Caco-2 (cell line): ENCODE measurements at regions not wholly inside any gene's neighbourhood (a gene's known extent, or its start where the extent isn't known, plus 50 kb on each side); places are given as distances from the start of the nearest gene placed in this dataset.

Experiments used
- BruUV-seq: library from RNA; stranded (reverse); fragments of 400-500 nt; replicated peaks from 2 replicates; lab custom pipeline; 2021; lab: Mats Ljungman, UMichigan
- CTCF ChIA-PET: fragments of 300-600 bp; sonication (Branson Sonifier 250); formaldehyde crosslinking; loops from one replicate; lab custom pipeline; 2022; ENCODE audit warnings: antibody characterized with exemption; lab: Charles Lee
- POLR2A ChIA-PET: fragments of 300-600 bp; sonication (Branson Sonifier 250); formaldehyde crosslinking; loops from one replicate; lab custom pipeline; 2022; ENCODE audit warnings: antibody characterized with exemption; lab: Charles Lee
- DNase-seq, 2 experiments: peaks; one replicate each; pipeline versions ENCODE4 v3.0.0 to v3.0.0-alpha.2; 2020 to 2022
- H3K27me3 ChIP-seq: replicated peaks from 2 replicates; pipeline ENCODE4 v1.6.0; 2011; ENCODE audit warnings: low read length; ENCODE audit not compliant: control insufficient read depth, insufficient read depth
- H3K36me3 ChIP-seq: 2 replicates; pipeline ENCODE4 v1.5.1; 2011; ENCODE audit warnings: low read length; ENCODE audit not compliant: control insufficient read depth, insufficient read depth
- H3K4me1 ChIP-seq: fragments of 250-450 bp; sonication (Bioruptor Pico); 2 replicates; pipeline ENCODE4 v1.5.1; 2020; ENCODE audit warnings: mild to moderate bottlenecking
- H3K4me3 ChIP-seq: 2 replicates; pipeline ENCODE4 v1.5.1; 2011; ENCODE audit warnings: low read depth, mild to moderate bottlenecking, control low read depth, low read length
- H3K9me3 ChIP-seq: fragments of 250-450 bp; sonication (Bioruptor Pico); 2 replicates; pipeline ENCODE4 v1.5.1; 2020; ENCODE audit warnings: mild to moderate bottlenecking, moderate library complexity
- H3K27ac Mint-ChIP-seq: one replicate; pipeline ENCODE4 v1.8.0; 2022; ENCODE audit warnings: mixed read lengths; ENCODE audit not compliant: unreplicated experiment
- H3K27me3 Mint-ChIP-seq: one replicate; pipeline ENCODE4 v1.8.0; 2022; ENCODE audit warnings: mixed read lengths; ENCODE audit not compliant: insufficient read depth, unreplicated experiment
- H3K36me3 Mint-ChIP-seq: one replicate; pipeline ENCODE4 v1.8.0; 2022; ENCODE audit warnings: mild to moderate bottlenecking, mixed read lengths; ENCODE audit not compliant: insufficient read depth, unreplicated experiment
- H3K4me1 Mint-ChIP-seq: one replicate; pipeline ENCODE4 v1.8.0; 2022; ENCODE audit warnings: low read depth, mixed read lengths; ENCODE audit not compliant: unreplicated experiment
- H3K4me3 Mint-ChIP-seq: one replicate; pipeline ENCODE4 v1.8.0; 2022; ENCODE audit warnings: mild to moderate bottlenecking, moderate library complexity, mixed read lengths; ENCODE audit not compliant: unreplicated experiment
- H3K9me3 Mint-ChIP-seq: one replicate; pipeline ENCODE4 v1.8.0; 2022; ENCODE audit warnings: mixed read lengths; ENCODE audit not compliant: unreplicated experiment
- CTCF ChIP-seq, 2 experiments: fragments of 200-600 bp in 1 of 2; IDR thresholded peaks; 1 replicate in 1 of 2; 2 replicates in 1 of 2; pipeline versions ENCODE4 v1.5.1 to v1.8.0; 2011 to 2022; ENCODE audit warnings: antibody characterized with exemption in 1 of 2, control low read depth in 1 of 2, inconsistent platforms in 1 of 2, low read depth in 1 of 2, low read length in 1 of 2, mild to moderate bottlenecking in 1 of 2, moderate library complexity in 1 of 2; ENCODE audit not compliant: insufficient read depth in 1 of 2, severe bottlenecking in 1 of 2, unreplicated experiment in 1 of 2
- intact Hi-C: fragments of 100-400 bp; cut with micrococcal nuclease; formaldehyde crosslinking; loops from one replicate; pipeline ENCODE4 v1.10.0; 2022; ENCODE audit not compliant: unreplicated experiment

DNA sequence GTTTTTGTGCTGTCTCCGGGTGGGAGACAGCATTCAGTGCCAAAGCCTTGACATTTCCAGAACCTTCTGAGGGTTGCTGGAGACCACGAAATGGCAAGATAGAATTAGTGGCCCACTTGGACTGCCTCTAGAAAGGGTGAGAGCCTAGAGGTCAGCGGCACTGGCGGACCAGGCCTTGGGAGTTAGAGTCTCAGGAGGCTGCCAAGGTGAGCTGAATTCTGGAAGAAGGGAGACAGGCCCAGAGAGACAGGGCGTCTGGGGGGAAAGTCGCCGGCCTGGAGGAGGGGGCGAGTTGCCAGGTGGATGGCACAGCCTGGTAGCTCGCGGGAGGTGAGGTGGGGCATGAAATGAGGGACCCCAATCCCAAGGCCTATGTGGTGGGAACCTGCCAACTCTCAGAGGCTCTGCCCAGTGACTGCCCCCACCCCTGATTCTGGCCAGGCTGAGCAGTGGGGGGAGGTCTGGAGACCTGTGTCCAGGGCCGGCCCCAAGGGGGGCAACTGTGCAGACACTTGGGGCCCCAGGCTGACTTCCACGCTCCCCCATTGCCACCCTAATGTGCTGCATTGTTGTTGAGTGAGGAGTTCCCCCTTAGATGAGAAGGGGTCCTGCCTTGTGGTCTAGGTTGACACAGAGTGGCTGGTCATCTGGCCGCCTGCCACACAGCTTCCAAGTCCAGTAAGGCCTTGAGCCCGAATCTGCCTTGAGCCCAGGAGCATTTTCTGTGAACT is 211.1 kb upstream of the CIBAR2 start:
- CTCF ChIA-PET: interaction anchor here (0.6 kb wide), 1 partner anchor 291 kb away, joined by 3 read pairs; no protein-coding TSS in a partner anchor
- BruUV-seq: no TSS peak
- POLR2A ChIA-PET: no interaction called here
- Mint-ChIP-seq H3K4me3 (no peak overlapping the region), H3K27ac (no peak overlapping the region), H3K4me1 (no peaks in the 10 kb centered on the region), H3K36me3 (no peaks in the 10 kb centered on the region), H3K27me3 (no peaks in the 10 kb centered on the region), H3K9me3 (no peaks in the 10 kb centered on the region)
- H3K27me3 ChIP-seq: no peaks in the 10 kb centered on the region
- TF ChIP-seq CTCF (IDR thresholded peaks at IDR 0.05; ENCODE audit: insufficient read depth in 1 of 2, low read depth in 1 of 2, low read length in 1 of 2, severe bottlenecking in 1 of 2, unreplicated experiment in 1 of 2): no peak
- H3K4me3 ChIP-seq: no peak overlapping the region
- no peaks in the 10 kb centered on the region for H3K9me3 ChIP-seq
- no peaks in the 10 kb centered on the region; the same call in 1 of the 2 replicates for H3K4me1 ChIP-seq
- H3K36me3 ChIP-seq: no peaks in the 10 kb centered on the region
- DNase-seq: no peak
- intact Hi-C loops: no loop called here

DNA sequence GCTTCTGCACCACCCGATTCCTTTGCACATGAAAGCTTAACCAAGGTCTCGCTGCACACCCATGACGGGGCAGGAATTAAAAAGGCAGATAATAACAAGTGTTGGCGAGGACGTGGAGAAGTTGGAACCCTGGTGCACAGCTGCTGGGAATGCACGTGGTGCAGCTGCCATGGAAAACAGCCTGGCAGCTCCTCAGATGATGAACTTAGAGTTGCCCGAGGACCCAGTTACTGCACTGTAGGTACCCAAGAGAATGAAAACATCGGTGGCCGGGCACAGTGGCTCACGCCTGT is 211.6 kb upstream of the CIBAR2 start:
- Histone ChIP-seq H3K9me3 (no peaks in the 10 kb centered on the region), H3K4me1 (peaks cover 1% of the 10 kb centered on the region), H3K36me3 (no peaks in the 10 kb centered on the region), H3K4me3 (no peak overlapping the region), H3K27me3 (no peaks in the 10 kb centered on the region)
- Mint-ChIP-seq H3K36me3 (no peaks in the 10 kb centered on the region), H3K9me3 (no peaks in the 10 kb centered on the region), H3K27ac (no peak overlapping the region), H3K27me3 (no peaks in the 10 kb centered on the region), H3K4me1 (no peaks in the 10 kb centered on the region), H3K4me3 (no peak overlapping the region)
- ChIA-PET POLR2A (no interaction called here), CTCF (interaction anchor here (0.6 to 0.7 kb wide), 2 partner anchors 40 to 290 kb away, joined by 3 to 5 read pairs; no protein-coding TSS in a partner anchor)
- no peak for DNase-seq
- BruUV-seq: no TSS peak
- intact Hi-C loops: no loop called here
- TF ChIP-seq CTCF (IDR thresholded peaks at IDR 0.05; ENCODE audit: insufficient read depth in 1 of 2, low read depth in 1 of 2, low read length in 1 of 2, severe bottlenecking in 1 of 2, unreplicated experiment in 1 of 2): no peak

DNA sequence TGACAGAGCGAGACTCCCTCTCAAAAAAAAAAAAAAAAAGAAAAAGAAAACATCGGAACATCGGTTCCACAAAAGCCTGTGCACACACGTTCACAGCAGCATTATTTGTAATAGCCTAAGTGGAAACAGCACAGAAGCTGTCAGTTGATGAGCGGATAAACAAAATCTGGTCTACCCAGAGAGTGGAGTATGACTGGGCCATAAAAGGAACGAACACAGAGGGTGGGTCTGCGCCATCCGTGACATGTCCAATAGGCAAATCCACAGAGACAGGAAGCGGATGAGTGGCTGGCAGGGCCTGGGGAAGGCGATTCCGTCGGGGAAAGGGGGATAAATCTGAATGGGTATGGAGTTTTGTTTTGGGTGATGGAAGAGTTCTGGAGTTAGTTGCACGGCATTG is 212.2 kb upstream of the CIBAR2 start:
- Histone ChIP-seq H3K36me3 (no peaks in the 10 kb centered on the region), H3K4me3 (no peak overlapping the region), H3K27me3 (no peaks in the 10 kb centered on the region), H3K4me1 (peaks cover 7% of the 10 kb centered on the region), H3K9me3 (no peaks in the 10 kb centered on the region)
- Mint-ChIP-seq H3K4me3 (no peak overlapping the region), H3K9me3 (no peaks in the 10 kb centered on the region), H3K27me3 (no peaks in the 10 kb centered on the region), H3K36me3 (no peaks in the 10 kb centered on the region), H3K27ac (no peak overlapping the region), H3K4me1 (no peaks in the 10 kb centered on the region)
- intact Hi-C loops: no loop called here
- no peak for DNase-seq
- POLR2A ChIA-PET: no interaction called here
- BruUV-seq: no TSS peak
- no peak for TF ChIP-seq CTCF (IDR thresholded peaks at IDR 0.05; ENCODE audit: insufficient read depth in 1 of 2, low read depth in 1 of 2, low read length in 1 of 2, severe bottlenecking in 1 of 2, unreplicated experiment in 1 of 2)
- CTCF ChIA-PET: interaction anchor here (0.7 kb wide), 1 partner anchor 39 kb away, joined by 5 read pairs; no protein-coding TSS in a partner anchor
